ENCODE measurements at regions not wholly inside any gene's neighbourhood (a gene's known extent, or its start where the extent isn't known, plus 50 kb on each side); places are given as distances from the start of the nearest gene placed in this dataset.

DNA sequence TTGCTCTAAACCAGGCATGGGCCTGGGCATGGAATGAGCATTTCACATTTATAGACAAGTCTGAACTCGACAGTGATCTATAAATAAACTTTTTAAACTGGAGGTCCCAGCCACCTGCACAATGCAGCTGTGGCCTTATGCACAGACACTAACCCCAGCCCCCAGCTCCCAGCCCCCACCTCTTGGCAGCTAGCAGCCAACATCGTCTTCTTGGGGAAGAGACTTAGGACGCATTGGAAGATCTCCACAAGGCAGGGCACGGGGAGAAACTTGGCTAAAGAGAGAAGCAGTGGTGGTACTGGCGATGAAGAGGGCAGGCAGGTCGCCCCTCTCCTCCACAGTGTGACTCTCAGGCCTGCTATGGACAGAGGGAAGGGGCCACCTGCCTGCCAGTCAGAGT lies 213.2 kb downstream of the ANAPC1 start:
- no peaks in the 10 kb centered on the region for H4K20me1 ChIP-seq (ENCODE audit: control insufficient read depth, insufficient read depth, insufficient read length)
- H3T11ph ChIP-seq (ENCODE audit: low read length) = no peak overlapping the region
- no peak overlapping the region for H2AFZ ChIP-seq (ENCODE audit: low read length)
- Mint-ChIP-seq H3K4me1 (peaks cover 5 to 10% of the 10 kb centered on the region in 2 experiments; a peak in 3 of 4 replicates), H3K27ac (no peak overlapping the region), H3K4me3 (no peak overlapping the region), H3K27me3 (ENCODE audit: low read depth) (peaks cover 5% of the 10 kb centered on the region; the same call in 1 of the 2 replicates), H3K36me3 (ENCODE audit: insufficient read depth in 1 of 3, low read depth in 3 of 3) (peaks cover 12 to 23% (median 16%) of the 10 kb centered on the region in 3 experiments), H3K9me3 (peaks cover 27 to 28% of the 10 kb centered on the region in 2 experiments)
- H2BK12ac ChIP-seq (ENCODE audit: insufficient read length, low read depth, low read length) = no peak overlapping the region
- DNase-seq = no peak
- no peak overlapping the region for H3K27ac ChIP-seq (ENCODE audit: insufficient read length, low read depth, low read length)
- WGBS (ENCODE audit: extremely low coverage, insufficient read length, low lambda C conversion rate) = no CpG with 5 or more reads among the region's 6 CpGs
- H3K56ac ChIP-seq (ENCODE audit: insufficient read length, low read depth, low read length) = no peak overlapping the region
- H3K9ac ChIP-seq (ENCODE audit: extremely low read depth, insufficient read length, low read length) = no peak overlapping the region
- H3K79me1 ChIP-seq (ENCODE audit: insufficient read depth, low read depth, low read length, poor library complexity, severe bottlenecking) = no peaks in the 10 kb centered on the region
- H4K8ac ChIP-seq (replicated peaks; ENCODE audit: insufficient read length, low read depth, low read length) = no peak overlapping the region
- peaks cover 7% of the 10 kb centered on the region for H3K9me3 ChIP-seq (ENCODE audit: control insufficient read depth, low read depth, low read length)
- no peak overlapping the region for H3K23ac ChIP-seq (ENCODE audit: insufficient read length, low read depth, low read length)
- H2BK15ac ChIP-seq (ENCODE audit: low read depth, low read length) = no peak overlapping the region
- no peak overlapping the region for H2BK5ac ChIP-seq (ENCODE audit: insufficient read length, low read length)
- H3K23me2 ChIP-seq (ENCODE audit: insufficient read length, low read depth, low read length, poor library complexity, severe bottlenecking) = no peaks in the 10 kb centered on the region
- no peak overlapping the region for H4K5ac ChIP-seq (ENCODE audit: insufficient read length, low read depth, low read length)
- no peaks in the 10 kb centered on the region for H3K79me2 ChIP-seq (ENCODE audit: insufficient read depth, low read length)
- no peak overlapping the region for H2BK120ac ChIP-seq (ENCODE audit: low read depth, low read length, poor library complexity, severe bottlenecking)
- no peak overlapping the region for H2BK20ac ChIP-seq (ENCODE audit: low read depth, low read length, poor library complexity, severe bottlenecking)
- H3K18ac ChIP-seq (ENCODE audit: insufficient read length, low read depth, low read length) = no peak overlapping the region
- H3K4ac ChIP-seq (ENCODE audit: low read depth, low read length) = no peak overlapping the region
- H2AK5ac ChIP-seq (ENCODE audit: insufficient read length, low read length) = no peak overlapping the region
- no peak overlapping the region for H3K4me2 ChIP-seq (ENCODE audit: insufficient read depth, insufficient read length, low read length)
- no peaks in the 10 kb centered on the region for H3K4me1 ChIP-seq (ENCODE audit: insufficient read depth, low read length)
- TF ChIP-seq, protein P1, sequence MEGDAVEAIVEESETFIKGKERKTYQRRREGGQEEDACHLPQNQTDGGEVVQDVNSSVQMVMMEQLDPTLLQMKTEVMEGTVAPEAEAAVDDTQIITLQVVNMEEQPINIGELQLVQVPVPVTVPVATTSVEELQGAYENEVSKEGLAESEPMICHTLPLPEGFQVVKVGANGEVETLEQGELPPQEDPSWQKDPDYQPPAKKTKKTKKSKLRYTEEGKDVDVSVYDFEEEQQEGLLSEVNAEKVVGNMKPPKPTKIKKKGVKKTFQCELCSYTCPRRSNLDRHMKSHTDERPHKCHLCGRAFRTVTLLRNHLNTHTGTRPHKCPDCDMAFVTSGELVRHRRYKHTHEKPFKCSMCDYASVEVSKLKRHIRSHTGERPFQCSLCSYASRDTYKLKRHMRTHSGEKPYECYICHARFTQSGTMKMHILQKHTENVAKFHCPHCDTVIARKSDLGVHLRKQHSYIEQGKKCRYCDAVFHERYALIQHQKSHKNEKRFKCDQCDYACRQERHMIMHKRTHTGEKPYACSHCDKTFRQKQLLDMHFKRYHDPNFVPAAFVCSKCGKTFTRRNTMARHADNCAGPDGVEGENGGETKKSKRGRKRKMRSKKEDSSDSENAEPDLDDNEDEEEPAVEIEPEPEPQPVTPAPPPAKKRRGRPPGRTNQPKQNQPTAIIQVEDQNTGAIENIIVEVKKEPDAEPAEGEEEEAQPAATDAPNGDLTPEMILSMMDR (conservative IDR thresholded peaks at IDR 0.05) = no peak
- no peaks in the 10 kb centered on the region for H3K27me3 ChIP-seq (ENCODE audit: insufficient read depth, low read length)
- H4K91ac ChIP-seq (ENCODE audit: insufficient read length, low read depth, low read length) = no peak overlapping the region
- H3K14ac ChIP-seq (ENCODE audit: insufficient read depth, low read length) = no peak overlapping the region

All from H9 (cell line).